GM21717 (cell line): ENCODE measurements at regions not wholly inside any gene's neighbourhood (a gene's known extent, or its start where the extent isn't known, plus 50 kb on each side); places are given as distances from the start of the nearest gene placed in this dataset.
"Not testable (repeated sequence)": the region's sequence is repeated elsewhere in the genome, so short reads cannot be mapped to it uniquely, and the experiment has no call there.

ENCODE experiments used
- ATAC-seq: cut with Tn5 transposase; IDR thresholded peaks from one replicate; pipeline ENCODE4 v1.9.1; 2021; ENCODE audit warnings: mild to moderate bottlenecking, moderate library complexity; ENCODE audit not compliant: unreplicated experiment

GRCh38 chr7:81195033-81195432 is 276.2 kb upstream of the SEMA3C start:
- no peak for ATAC-seq

GRCh38 chr7:81190997-81191768 is 272.3 kb upstream of the SEMA3C start:
- no peak for ATAC-seq

- ATAC-seq = no peak
These were observed 268.9 kb upstream of the SEMA3C start for GRCh38 chr7:81187753-81188152.

- no peak for ATAC-seq
These were observed 267.8 kb upstream of the SEMA3C start for GRCh38 chr7:81186691-81187090.

- no peak for ATAC-seq
These were observed 266.2 kb upstream of the SEMA3C start for GRCh38 chr7:81185072-81185471.

GRCh38 chr7:81183326-81183725 is 264.5 kb upstream of the SEMA3C start:
- no peak for ATAC-seq

- not testable (repeated sequence) for ATAC-seq
These were observed 263.2 kb upstream of the SEMA3C start for GRCh38 chr7:81182056-81182455.

GRCh38 chr7:81181066-81181465 is 262.2 kb upstream of the SEMA3C start:
- ATAC-seq = no peak

- no peak for ATAC-seq
These were observed 261.7 kb upstream of the SEMA3C start for GRCh38 chr7:81180573-81180972.

- ATAC-seq = no peak
These were observed 256.6 kb upstream of the SEMA3C start for GRCh38 chr7:81175275-81175940.

GRCh38 chr7:81173766-81174281 is 255.0 kb upstream of the SEMA3C start:
- no peak for ATAC-seq

- no peak for ATAC-seq
These were observed 251.4 kb upstream of the SEMA3C start for GRCh38 chr7:81170291-81170690.

GRCh38 chr7:81167934-81168333 is 249.1 kb upstream of the SEMA3C start:
- ATAC-seq = no peak

GRCh38 chr7:81165070-81165469 is 246.2 kb upstream of the SEMA3C start:
- no peak for ATAC-seq

GRCh38 chr7:81162771-81163525 is 244.1 kb upstream of the SEMA3C start:
- ATAC-seq = no peak

- no peak for ATAC-seq
These were observed 243.4 kb upstream of the SEMA3C start for GRCh38 chr7:81162234-81162633.

GRCh38 chr7:81161451-81162075 is 242.7 kb upstream of the SEMA3C start:
- ATAC-seq = no peak

GRCh38 chr7:81159402-81159801 is 240.6 kb upstream of the SEMA3C start:
- no peak for ATAC-seq

GRCh38 chr7:81158189-81158588 is 239.3 kb upstream of the SEMA3C start:
- no peak for ATAC-seq

GRCh38 chr7:81155654-81156373 is 237.0 kb upstream of the SEMA3C start:
- ATAC-seq = no peak
